ENCODE measurements at regions not wholly inside any gene's neighbourhood (a gene's known extent, or its start where the extent isn't known, plus 50 kb on each side); places are given as distances from the start of the nearest gene placed in this dataset.
"Not testable (repeated sequence)": the region's sequence is repeated elsewhere in the genome, so short reads cannot be mapped to it uniquely, and the experiment has no call there.

DNA sequence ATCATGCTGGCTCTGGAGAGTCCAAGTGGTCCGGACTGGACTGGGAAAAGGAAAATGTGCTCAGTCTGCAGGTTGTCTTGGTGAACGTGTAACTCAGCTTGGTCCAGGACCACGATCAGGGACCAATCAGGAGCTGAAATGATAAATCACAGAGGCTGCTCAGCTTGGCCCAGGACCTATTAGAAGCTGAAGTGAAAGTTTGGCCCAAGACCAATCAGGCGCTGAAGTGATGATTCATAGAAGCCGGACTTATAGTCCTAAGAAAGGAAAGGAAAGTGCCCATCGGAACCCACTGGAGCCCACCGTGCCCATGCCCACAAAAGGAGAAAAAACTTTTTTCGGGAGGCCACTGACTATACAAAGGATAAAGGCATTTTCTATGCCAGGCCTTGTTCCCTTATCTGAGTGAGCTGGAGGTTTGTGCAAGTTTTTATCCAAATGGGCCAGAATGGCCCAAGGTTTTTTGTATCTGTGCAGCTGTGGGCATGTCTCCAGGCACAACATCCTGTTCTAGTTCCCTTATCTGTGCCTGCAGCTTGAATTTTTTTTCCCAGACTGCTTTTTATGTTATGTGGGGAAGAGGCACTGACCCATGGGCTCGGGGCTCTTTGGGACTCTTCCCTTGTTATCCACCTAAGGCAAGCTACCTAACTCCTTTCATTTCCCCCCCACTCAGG is 194.4 kb downstream of the FAM133A start:
- Mint-ChIP-seq H3K27me3 (ENCODE audit: low read depth) (no peaks in the 10 kb centered on the region), H3K9me3 (peaks cover 0 to 2% of the 10 kb centered on the region in 2 donors), H3K27ac (no peak overlapping the region), H3K36me3 (ENCODE audit: insufficient read depth in 2 of 2) (no peaks in the 10 kb centered on the region), H3K4me1 (ENCODE audit: low read depth) (no peaks in the 10 kb centered on the region), H3K4me3 (no peak overlapping the region)
- no peak for ATAC-seq (replicated peaks in 1 of 2)
- DNase-seq = no peak

DNA sequence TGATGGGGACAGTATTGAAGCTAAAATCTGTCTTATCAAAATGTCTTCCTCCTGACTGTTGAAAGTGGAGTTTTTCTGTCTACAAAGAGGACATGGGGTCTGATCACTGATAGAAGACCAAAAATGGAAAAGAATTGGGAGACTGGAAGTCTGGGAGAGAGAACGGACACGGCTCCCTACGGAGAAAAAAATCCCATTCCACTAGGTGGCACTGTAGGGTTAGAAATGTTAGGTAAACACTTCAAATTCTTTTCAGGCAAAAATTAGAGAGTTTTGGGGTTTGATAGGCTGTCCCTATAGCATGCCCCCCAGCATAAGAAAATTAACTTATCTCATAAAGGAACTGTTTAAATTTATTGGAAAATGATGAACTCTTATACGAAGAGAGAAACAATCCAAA is 200.5 kb downstream of the FAM133A start:
- Mint-ChIP-seq H3K36me3 (ENCODE audit: insufficient read depth in 2 of 2) (no peaks in the 10 kb centered on the region), H3K4me1 (ENCODE audit: low read depth) (no peaks in the 10 kb centered on the region), H3K27me3 (ENCODE audit: low read depth) (peaks cover 19% of the 10 kb centered on the region), H3K27ac (no peak overlapping the region), H3K4me3 (no peak overlapping the region), H3K9me3 (peaks cover 5% of the 10 kb centered on the region in 2 donors)
- peak in 1 of 2 donors; percentile 0 for DNase-seq
- no peak for ATAC-seq (replicated peaks in 1 of 2)

DNA sequence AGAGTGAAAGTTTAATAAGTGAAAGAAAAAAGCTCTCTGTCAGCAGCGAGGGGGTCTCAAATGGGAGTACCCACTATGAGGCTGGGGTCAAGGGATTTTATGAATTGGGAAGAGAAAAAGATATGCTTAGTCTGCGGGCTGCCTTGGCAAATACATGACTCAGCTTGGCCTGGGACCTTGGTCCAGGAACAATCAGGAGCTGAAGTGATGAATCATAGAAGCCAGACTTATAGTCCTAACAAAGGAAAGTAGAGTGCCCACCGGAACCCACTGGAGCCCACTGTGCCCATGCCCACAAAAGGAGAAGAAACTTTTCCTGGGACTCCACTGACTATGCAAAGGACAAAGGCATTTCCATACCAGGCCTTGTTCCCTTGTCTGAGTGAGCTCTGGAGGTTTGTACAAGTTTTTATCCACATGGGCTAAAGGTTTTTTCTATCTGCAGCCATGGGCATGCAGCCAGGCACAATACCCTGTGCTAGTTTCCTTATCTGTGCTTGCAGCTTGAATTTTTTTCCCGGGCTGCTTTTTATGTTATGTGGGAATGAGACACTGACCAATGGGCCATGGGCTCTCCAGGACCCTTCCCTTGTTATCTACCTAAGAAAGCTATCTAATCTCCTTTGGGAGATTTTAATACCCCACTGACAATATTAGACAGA is 201.7 kb downstream of the FAM133A start:
- peaks cover 5% of the 10 kb centered on the region in 2 donors for H3K9me3 Mint-ChIP-seq
- ATAC-seq (replicated peaks in 1 of 2) = no peak
- no peaks in the 10 kb centered on the region for H3K36me3 Mint-ChIP-seq (ENCODE audit: insufficient read depth in 2 of 2)
- H3K27me3 Mint-ChIP-seq (ENCODE audit: low read depth) = peaks cover 28% of the 10 kb centered on the region
- no peak for DNase-seq
- no peaks in the 10 kb centered on the region for H3K4me1 Mint-ChIP-seq (ENCODE audit: low read depth)
- H3K27ac Mint-ChIP-seq = no peak overlapping the region
- H3K4me3 Mint-ChIP-seq = no peak overlapping the region

DNA sequence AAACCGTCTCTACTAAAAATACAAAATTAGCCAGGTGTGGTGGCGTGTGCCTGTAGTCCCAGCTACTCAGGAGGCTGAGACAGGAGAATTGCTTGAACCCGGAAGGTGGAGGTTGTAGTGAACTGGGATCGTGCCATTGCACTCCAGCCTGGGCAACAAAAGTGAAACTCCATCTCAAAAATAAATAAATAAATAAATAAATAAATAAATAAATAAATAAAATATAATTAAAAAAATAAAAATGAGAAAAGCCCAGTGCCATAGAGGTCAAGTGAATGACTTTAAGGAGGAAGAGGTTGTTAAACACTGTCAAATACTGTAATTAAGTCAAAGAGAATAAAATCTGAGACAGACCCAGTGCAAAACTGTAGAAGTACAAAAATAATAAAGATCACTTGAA is 247.0 kb downstream of the FAM133A start:
- not testable (repeated sequence) for H3K36me3 Mint-ChIP-seq (ENCODE audit: insufficient read depth in 2 of 2); H3K27me3 Mint-ChIP-seq (ENCODE audit: low read depth); H3K4me3 Mint-ChIP-seq; H3K27ac Mint-ChIP-seq; H3K9me3 Mint-ChIP-seq; ATAC-seq (replicated peaks in 1 of 2); H3K4me1 Mint-ChIP-seq (ENCODE audit: low read depth); DNase-seq

DNA sequence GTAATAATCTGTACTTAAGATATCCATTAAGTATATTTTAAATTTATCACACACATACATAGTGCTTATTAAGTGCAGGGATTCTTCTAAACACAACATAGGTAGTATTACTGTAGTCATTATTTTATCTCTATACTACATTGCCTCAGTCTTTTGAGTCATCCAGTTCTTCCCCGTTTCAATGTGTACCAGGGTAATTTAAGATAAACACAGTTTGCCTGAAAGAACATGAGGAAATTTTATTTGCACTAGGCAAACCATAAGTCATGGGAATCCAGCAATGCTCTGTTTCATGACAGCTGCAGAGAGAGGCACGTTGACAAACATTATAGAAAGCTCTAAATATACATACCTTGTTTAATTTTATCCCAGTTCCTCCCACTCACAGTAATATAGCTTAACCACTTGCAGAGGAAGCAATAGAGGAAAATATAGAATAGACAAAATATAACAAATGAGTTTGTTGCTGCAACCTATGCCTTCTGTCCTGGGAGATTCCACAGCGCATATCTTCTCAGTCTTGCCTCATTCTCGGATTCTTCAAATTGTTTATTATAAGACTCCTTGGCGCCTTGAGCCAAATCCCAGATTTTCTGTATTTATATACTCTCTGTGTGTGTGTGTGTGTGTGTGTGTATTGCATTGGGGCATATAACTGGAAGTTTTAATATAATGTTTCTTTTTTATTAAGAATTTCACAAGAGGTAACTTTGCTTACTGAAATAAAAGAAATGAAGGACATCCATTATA is 258.6 kb downstream of the FAM133A start:
- DNase-seq (no peak), ATAC-seq (replicated peaks in 1 of 2) (no peak)
- Mint-ChIP-seq H3K4me3 (no peak overlapping the region), H3K27me3 (ENCODE audit: low read depth) (peaks cover 12% of the 10 kb centered on the region), H3K9me3 (peaks cover 0 to 2% of the 10 kb centered on the region in 2 donors), H3K4me1 (ENCODE audit: low read depth) (no peaks in the 10 kb centered on the region), H3K36me3 (ENCODE audit: insufficient read depth in 2 of 2) (no peaks in the 10 kb centered on the region), H3K27ac (no peak overlapping the region)

DNA sequence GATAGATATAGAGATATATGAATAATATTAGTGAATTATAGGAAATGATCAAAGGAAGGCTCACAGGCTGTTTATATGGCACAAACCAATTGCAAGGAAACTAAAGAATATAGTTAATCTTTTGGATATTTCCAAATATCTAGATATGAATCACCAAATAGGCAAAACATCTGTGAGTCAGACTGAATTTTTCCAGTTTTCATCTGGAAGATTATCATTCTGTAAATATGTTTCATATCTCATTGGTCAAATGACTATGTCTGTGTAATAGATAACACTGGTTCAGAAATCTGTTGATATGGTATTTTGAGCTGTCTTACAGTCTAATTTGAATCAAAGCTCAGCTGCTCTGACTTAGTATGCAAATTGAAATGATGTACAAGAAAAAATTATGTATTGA is 303.6 kb downstream of the FAM133A start:
- no peaks in the 10 kb centered on the region for H3K27me3 Mint-ChIP-seq (ENCODE audit: low read depth)
- no peaks in the 10 kb centered on the region for H3K4me1 Mint-ChIP-seq (ENCODE audit: low read depth)
- H3K9me3 Mint-ChIP-seq = peaks cover 0 to 3% of the 10 kb centered on the region in 2 donors
- H3K27ac Mint-ChIP-seq = no peak overlapping the region
- H3K36me3 Mint-ChIP-seq (ENCODE audit: insufficient read depth in 2 of 2) = peaks cover 0 to 1% of the 10 kb centered on the region in 2 donors
- DNase-seq (no peak), ATAC-seq (replicated peaks in 1 of 2) (no peak)
- H3K4me3 Mint-ChIP-seq = no peak overlapping the region

DNA sequence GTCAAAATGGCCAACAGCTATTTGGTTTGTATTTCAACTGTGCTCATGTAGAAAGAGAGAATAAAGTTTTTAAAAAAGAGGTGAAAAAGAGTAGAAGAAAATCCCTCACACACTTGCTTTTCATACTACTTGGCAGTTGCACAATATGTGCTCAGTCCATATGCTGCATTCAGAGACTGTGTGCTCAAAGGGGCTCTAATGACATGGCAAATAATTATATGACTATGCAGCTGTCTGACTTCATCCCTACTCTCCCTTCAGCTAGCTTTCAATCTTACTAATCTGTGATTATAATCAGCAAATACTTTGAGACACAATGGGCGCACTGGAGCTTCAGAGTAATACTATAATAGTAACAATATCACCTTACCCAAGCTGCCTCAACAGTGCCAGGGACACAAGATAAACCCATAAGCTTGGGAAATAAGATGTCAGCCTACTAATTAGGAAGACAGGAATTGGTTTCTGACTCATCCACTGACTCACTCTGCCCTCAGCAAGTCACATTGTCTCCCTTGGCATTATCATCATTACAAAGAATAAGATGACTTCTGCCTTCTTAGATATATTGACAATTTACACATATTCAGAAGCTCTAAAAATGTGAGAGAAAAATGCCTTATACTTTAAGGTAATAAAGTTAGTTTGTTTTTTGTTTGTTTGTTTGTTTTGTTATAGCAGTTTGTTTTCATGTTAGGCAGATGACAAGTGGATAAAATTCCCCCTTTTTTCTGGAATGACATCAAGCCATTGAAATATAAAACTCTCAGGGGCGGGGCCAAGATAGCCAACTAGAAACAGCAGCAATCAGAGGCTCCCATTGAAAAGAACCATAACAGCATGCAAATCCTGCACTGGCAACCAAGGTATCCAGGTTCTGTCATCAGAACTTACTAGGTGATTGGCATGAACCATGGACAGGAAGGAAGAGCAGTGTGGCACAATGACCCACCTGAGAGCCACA is 311.6 kb downstream of the FAM133A start:
- no peak for DNase-seq
- Mint-ChIP-seq H3K27me3 (ENCODE audit: low read depth) (peaks cover 10% of the 10 kb centered on the region), H3K9me3 (peaks cover 2 to 9% of the 10 kb centered on the region in 2 donors), H3K27ac (no peak overlapping the region), H3K36me3 (ENCODE audit: insufficient read depth in 2 of 2) (peaks cover 0 to 1% of the 10 kb centered on the region in 2 donors), H3K4me3 (no peak overlapping the region), H3K4me1 (ENCODE audit: low read depth) (no peaks in the 10 kb centered on the region)
- peak in 1 of 2 donors; percentile 21 for ATAC-seq (replicated peaks in 1 of 2)

All from activated T-cell treated with anti-CD3 and anti-CD28 coated beads, Interleukin-2, amount 50 U/mL, for 72 hours (primary cell).